ENCODE measurements at regions not wholly inside any gene's neighbourhood (a gene's known extent, or its start where the extent isn't known, plus 50 kb on each side); places are given as distances from the start of the nearest gene placed in this dataset.

DNA sequence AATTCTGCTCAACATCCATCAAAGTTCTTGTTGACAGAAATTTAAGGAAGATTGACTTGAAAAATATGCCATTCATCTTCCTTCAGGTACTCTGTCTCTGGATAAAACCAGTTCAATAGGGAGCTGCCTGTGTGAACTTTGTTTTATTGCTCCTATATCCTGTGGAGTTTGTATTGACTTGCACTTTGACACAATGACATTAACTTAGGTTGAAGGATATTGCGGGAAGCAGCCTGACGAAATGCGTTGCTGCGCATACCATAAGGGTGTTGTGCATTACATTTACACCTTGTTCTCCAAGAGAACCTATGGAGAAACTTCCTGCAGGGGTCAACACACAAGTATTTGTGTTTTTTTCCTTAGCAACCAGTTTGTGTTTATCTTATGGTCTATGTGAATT, 185.4 kb upstream of the GRIK2 start:
- Histone ChIP-seq H3K27ac (ENCODE audit: low read depth) (no peak overlapping the region), H3K79me2 (replicated peaks; ENCODE audit: insufficient read depth) (no peaks in the 10 kb centered on the region), H3K4me1 (ENCODE audit: insufficient read depth) (no peaks in the 10 kb centered on the region), H4K20me1 (replicated peaks; ENCODE audit: insufficient read depth) (no peaks in the 10 kb centered on the region), H3K4me3 (no peak overlapping the region), H2AFZ (no peak overlapping the region), H3K36me3 (ENCODE audit: insufficient read depth) (no peaks in the 10 kb centered on the region), H3F3A (replicated peaks; ENCODE audit: low read depth) (no peaks in the 10 kb centered on the region), H3K27me3 (ENCODE audit: insufficient read depth) (no peaks in the 10 kb centered on the region), H3K9me2 (ENCODE audit: insufficient read depth) (no peaks in the 10 kb centered on the region), H3K4me2 (no peak overlapping the region)
- DNase-seq (ENCODE audit: low spot score) = peak; percentile 20
- H3K36me3 Mint-ChIP-seq (ENCODE audit: low read depth) = no peaks in the 10 kb centered on the region
- H3K27ac Mint-ChIP-seq = no peak overlapping the region
- H3K9me3 Mint-ChIP-seq = no peaks in the 10 kb centered on the region
- no peaks in the 10 kb centered on the region for H3K27me3 Mint-ChIP-seq (ENCODE audit: insufficient read depth, low read depth, poor library complexity)
- peaks cover 2% of the 10 kb centered on the region; the same call in 1 of the 3 replicates for H3K4me1 Mint-ChIP-seq
- no peak for ATAC-seq
- TF ChIP-seq, protein P1, sequence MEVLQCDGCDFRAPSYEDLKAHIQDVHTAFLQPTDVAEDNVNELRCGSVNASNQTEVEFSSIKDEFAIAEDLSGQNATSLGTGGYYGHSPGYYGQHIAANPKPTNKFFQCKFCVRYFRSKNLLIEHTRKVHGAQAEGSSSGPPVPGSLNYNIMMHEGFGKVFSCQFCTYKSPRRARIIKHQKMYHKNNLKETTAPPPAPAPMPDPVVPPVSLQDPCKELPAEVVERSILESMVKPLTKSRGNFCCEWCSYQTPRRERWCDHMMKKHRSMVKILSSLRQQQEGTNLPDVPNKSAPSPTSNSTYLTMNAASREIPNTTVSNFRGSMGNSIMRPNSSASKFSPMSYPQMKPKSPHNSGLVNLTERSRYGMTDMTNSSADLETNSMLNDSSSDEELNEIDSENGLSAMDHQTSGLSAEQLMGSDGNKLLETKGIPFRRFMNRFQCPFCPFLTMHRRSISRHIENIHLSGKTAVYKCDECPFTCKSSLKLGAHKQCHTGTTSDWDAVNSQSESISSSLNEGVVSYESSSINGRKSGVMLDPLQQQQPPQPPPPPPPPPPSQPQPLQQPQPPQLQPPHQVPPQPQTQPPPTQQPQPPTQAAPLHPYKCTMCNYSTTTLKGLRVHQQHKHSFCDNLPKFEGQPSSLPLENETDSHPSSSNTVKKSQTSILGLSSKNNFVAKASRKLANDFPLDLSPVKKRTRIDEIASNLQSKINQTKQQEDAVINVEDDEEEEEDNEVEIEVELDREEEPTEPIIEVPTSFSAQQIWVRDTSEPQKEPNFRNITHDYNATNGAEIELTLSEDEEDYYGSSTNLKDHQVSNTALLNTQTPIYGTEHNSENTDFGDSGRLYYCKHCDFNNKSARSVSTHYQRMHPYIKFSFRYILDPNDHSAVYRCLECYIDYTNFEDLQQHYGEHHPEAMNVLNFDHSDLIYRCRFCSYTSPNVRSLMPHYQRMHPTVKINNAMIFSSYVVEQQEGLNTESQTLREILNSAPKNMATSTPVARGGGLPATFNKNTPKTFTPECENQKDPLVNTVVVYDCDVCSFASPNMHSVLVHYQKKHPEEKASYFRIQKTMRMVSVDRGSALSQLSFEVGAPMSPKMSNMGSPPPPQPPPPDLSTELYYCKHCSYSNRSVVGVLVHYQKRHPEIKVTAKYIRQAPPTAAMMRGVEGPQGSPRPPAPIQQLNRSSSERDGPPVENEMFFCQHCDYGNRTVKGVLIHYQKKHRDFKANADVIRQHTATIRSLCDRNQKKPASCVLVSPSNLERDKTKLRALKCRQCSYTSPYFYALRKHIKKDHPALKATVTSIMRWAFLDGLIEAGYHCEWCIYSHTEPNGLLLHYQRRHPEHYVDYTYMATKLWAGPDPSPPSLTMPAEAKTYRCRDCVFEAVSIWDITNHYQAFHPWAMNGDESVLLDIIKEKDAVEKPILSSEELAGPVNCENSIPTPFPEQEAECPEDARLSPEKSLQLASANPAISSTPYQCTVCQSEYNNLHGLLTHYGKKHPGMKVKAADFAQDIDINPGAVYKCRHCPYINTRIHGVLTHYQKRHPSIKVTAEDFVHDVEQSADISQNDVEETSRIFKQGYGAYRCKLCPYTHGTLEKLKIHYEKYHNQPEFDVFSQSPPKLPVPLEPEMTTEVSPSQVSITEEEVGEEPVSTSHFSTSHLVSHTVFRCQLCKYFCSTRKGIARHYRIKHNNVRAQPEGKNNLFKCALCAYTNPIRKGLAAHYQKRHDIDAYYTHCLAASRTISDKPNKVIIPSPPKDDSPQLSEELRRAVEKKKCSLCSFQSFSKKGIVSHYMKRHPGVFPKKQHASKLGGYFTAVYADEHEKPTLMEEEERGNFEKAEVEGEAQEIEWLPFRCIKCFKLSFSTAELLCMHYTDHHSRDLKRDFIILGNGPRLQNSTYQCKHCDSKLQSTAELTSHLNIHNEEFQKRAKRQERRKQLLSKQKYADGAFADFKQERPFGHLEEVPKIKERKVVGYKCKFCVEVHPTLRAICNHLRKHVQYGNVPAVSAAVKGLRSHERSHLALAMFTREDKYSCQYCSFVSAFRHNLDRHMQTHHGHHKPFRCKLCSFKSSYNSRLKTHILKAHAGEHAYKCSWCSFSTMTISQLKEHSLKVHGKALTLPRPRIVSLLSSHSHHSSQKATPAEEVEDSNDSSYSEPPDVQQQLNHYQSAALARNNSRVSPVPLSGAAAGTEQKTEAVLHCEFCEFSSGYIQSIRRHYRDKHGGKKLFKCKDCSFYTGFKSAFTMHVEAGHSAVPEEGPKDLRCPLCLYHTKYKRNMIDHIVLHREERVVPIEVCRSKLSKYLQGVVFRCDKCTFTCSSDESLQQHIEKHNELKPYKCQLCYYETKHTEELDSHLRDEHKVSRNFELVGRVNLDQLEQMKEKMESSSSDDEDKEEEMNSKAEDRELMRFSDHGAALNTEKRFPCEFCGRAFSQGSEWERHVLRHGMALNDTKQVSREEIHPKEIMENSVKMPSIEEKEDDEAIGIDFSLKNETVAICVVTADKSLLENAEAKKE (CRISPR knock-in tag; IDR thresholded peaks at IDR 0.05) = no peak
- TF ChIP-seq EZH2 (IDR thresholded peaks at IDR 0.05; ENCODE audit: low read depth, unreplicated experiment) (no peak), POLR2AphosphoS5 (IDR thresholded peaks at IDR 0.05; ENCODE audit: low read depth) (no peak), CREB1 (CRISPR knock-in tag; IDR thresholded peaks at IDR 0.05; ENCODE audit: low read depth) (no peak), STAT1 (IDR thresholded peaks at IDR 0.05; ENCODE audit: unreplicated experiment) (no peak), JUNB (IDR thresholded peaks at IDR 0.05; ENCODE audit: unreplicated experiment) (no peak), EZH2phosphoT487 (IDR thresholded peaks at IDR 0.05; ENCODE audit: unreplicated experiment) (no peak), ZNF331 (CRISPR knock-in tag; IDR thresholded peaks at IDR 0.05; ENCODE audit: low read depth) (no peak), ZNF114 (CRISPR knock-in tag; IDR thresholded peaks at IDR 0.05) (no peak), REST (IDR thresholded peaks at IDR 0.05; ENCODE audit: unreplicated experiment) (no peak), NANOG (IDR thresholded peaks at IDR 0.05; ENCODE audit: borderline replicate concordance) (no peak)
- TF ChIP-seq, protein P2, sequence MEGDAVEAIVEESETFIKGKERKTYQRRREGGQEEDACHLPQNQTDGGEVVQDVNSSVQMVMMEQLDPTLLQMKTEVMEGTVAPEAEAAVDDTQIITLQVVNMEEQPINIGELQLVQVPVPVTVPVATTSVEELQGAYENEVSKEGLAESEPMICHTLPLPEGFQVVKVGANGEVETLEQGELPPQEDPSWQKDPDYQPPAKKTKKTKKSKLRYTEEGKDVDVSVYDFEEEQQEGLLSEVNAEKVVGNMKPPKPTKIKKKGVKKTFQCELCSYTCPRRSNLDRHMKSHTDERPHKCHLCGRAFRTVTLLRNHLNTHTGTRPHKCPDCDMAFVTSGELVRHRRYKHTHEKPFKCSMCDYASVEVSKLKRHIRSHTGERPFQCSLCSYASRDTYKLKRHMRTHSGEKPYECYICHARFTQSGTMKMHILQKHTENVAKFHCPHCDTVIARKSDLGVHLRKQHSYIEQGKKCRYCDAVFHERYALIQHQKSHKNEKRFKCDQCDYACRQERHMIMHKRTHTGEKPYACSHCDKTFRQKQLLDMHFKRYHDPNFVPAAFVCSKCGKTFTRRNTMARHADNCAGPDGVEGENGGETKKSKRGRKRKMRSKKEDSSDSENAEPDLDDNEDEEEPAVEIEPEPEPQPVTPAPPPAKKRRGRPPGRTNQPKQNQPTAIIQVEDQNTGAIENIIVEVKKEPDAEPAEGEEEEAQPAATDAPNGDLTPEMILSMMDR (conservative IDR thresholded peaks at IDR 0.05; ENCODE audit: low read depth in 2 of 2) = no peak
- TF ChIP-seq, protein P3, sequence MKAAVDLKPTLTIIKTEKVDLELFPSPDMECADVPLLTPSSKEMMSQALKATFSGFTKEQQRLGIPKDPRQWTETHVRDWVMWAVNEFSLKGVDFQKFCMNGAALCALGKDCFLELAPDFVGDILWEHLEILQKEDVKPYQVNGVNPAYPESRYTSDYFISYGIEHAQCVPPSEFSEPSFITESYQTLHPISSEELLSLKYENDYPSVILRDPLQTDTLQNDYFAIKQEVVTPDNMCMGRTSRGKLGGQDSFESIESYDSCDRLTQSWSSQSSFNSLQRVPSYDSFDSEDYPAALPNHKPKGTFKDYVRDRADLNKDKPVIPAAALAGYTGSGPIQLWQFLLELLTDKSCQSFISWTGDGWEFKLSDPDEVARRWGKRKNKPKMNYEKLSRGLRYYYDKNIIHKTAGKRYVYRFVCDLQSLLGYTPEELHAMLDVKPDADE (IDR thresholded peaks at IDR 0.05) = no peak
- H3K4me3 Mint-ChIP-seq = no peak overlapping the region
